H1 (cell line): ENCODE measurements at regions not wholly inside any gene's neighbourhood (a gene's known extent, or its start where the extent isn't known, plus 50 kb on each side); places are given as distances from the start of the nearest gene placed in this dataset.

Experiments
- CTCF ChIA-PET: fragments of 300-600 bp; sonication (Branson Sonifier 250); formaldehyde crosslinking; loops from one replicate; lab custom pipeline; 2021; ENCODE audit not compliant: partially characterized antibody; lab: Charles Lee
- POLR2A ChIA-PET: fragments of 300-600 bp; sonication (Branson Sonifier 250); formaldehyde crosslinking; loops from one replicate; lab custom pipeline; 2021; ENCODE audit warnings: inconsistent platforms; ENCODE audit not compliant: partially characterized antibody; lab: Charles Lee
- DNase-seq, 2 experiments: peaks; one replicate each; pipeline versions ENCODE4 v3.0.0 to v3.0.0-alpha.2; 2010 to 2022; ENCODE audit warnings: low spot score in 2 of 2, low read depth in 1 of 2, mixed read lengths in 1 of 2
- FAIRE-seq: peaks from 2 replicates; lab custom pipeline; 2011; peaks lifted over from hg19 to GRCh38; lab: Jason Lieb, UNC
- H2AFZ ChIP-seq: 2 replicates; pipeline ENCODE4 v1.8.1; 2012; ENCODE audit warnings: low read length, inconsistent platforms
- H2AK5ac ChIP-seq: 2 replicates; pipeline ENCODE4 v1.6.1; 2013; ENCODE audit warnings: low read depth, low read length
- H2BK120ac ChIP-seq: replicated peaks from 2 replicates; pipeline ENCODE3; 2013; ENCODE audit warnings: low read depth, low read length, inconsistent platforms
- H2BK12ac ChIP-seq: 2 replicates; pipeline ENCODE4 v1.6.1; 2013; ENCODE audit warnings: low read depth, low read length
- H2BK15ac ChIP-seq: 2 replicates; pipeline ENCODE4 v1.6.1; 2013; ENCODE audit warnings: low read length
- H2BK20ac ChIP-seq: 2 replicates; pipeline ENCODE4 v1.6.1; 2013; ENCODE audit warnings: low read length
- H2BK5ac ChIP-seq: 2 replicates; pipeline ENCODE4 v1.6.1; 2013; ENCODE audit warnings: low read depth, low read length
- H3K14ac ChIP-seq: 2 replicates; pipeline ENCODE4 v1.6.1; 2013; ENCODE audit warnings: inconsistent platforms; ENCODE audit not compliant: insufficient read length
- H3K18ac ChIP-seq: 2 replicates; pipeline ENCODE4 v1.6.1; 2013; ENCODE audit warnings: low read length; ENCODE audit errors: extremely low read depth
- H3K23ac ChIP-seq: 2 replicates; pipeline ENCODE4 v1.6.1; 2013; ENCODE audit warnings: inconsistent platforms; ENCODE audit not compliant: insufficient read length
- H3K23me2 ChIP-seq: 2 replicates; pipeline ENCODE4 v1.6.1; 2013; ENCODE audit warnings: low read depth, low read length
- H3K27ac ChIP-seq: 2 replicates; pipeline ENCODE4 v1.6.1; 2011; ENCODE audit warnings: low read depth, low read length, inconsistent platforms
- H3K27me3 ChIP-seq, 4 experiments: replicated peaks in 1 of 4; 1 replicate in 1 of 4; 2 replicates in 3 of 4; pipeline versions ENCODE4 v1.6.1 to v1.8.1; 2011 to 2013; ENCODE audit warnings: low read length in 3 of 4, mild to moderate bottlenecking in 3 of 4, inconsistent platforms in 2 of 4, mixed read lengths in 2 of 4, moderate library complexity in 1 of 4; ENCODE audit not compliant: control insufficient read depth in 3 of 4, insufficient read depth in 3 of 4; ENCODE audit errors: extremely low read depth in 1 of 4
- H3K36me3 ChIP-seq, 4 experiments: 2 replicates each; pipeline versions ENCODE4 v1.6.1 to v1.8.1; 2011 to 2013; ENCODE audit warnings: mild to moderate bottlenecking in 4 of 4, low read length in 3 of 4, moderate library complexity in 2 of 4, control low read depth in 1 of 4, inconsistent platforms in 1 of 4; ENCODE audit not compliant: insufficient read depth in 4 of 4, control insufficient read depth in 2 of 4
- H3K4ac ChIP-seq: replicated peaks from 2 replicates; pipeline ENCODE3; 2013; ENCODE audit warnings: low read length, low read depth, mixed read lengths, inconsistent platforms; ENCODE audit not compliant: insufficient read length
- H3K4me1 ChIP-seq, 4 experiments: replicated peaks in 1 of 4; 1 replicate in 1 of 4; 2 replicates in 3 of 4; pipeline versions ENCODE4 v1.6.1 to v1.8.1; 2011 to 2013; ENCODE audit warnings: low read length in 3 of 4, inconsistent platforms in 2 of 4, mixed read lengths in 1 of 4; ENCODE audit not compliant: insufficient read depth in 4 of 4, control insufficient read depth in 3 of 4
- H3K4me2 ChIP-seq, 2 experiments: 2 replicates each; pipeline versions ENCODE4 v1.6.1 to v1.8.1; 2011 to 2013; ENCODE audit warnings: low read depth in 2 of 2, low read length in 2 of 2, control low read depth in 1 of 2, inconsistent platforms in 1 of 2, mild to moderate bottlenecking in 1 of 2; ENCODE audit not compliant: insufficient read depth in 1 of 2
- H3K4me3 ChIP-seq, 4 experiments: fragments of 200-600, 300-600 bp in 1 of 4; sonication (generic), shearing (Covaris generic), sonication (Bioruptor Twin) in 1 of 4; 2 replicates each; pipeline versions ENCODE4 v1.5.1 to v1.8.1; 2011 to 2016; ENCODE audit warnings: low read length in 4 of 4, low read depth in 3 of 4, control low read depth in 2 of 4, inconsistent platforms in 2 of 4, mild to moderate bottlenecking in 2 of 4, mixed read lengths in 1 of 4, moderate library complexity in 1 of 4; ENCODE audit not compliant: insufficient read depth in 2 of 4; ENCODE audit errors: extremely low read depth in 1 of 4
- H3K56ac ChIP-seq: replicated peaks from 2 replicates; pipeline ENCODE3; 2013; ENCODE audit warnings: low read depth, mild to moderate bottlenecking, mixed read lengths, low read length, inconsistent platforms; ENCODE audit not compliant: insufficient read length
- H3K79me1 ChIP-seq: 2 replicates; pipeline ENCODE4 v1.6.1; 2013; ENCODE audit warnings: low read depth, low read length, control low read depth
- H3K79me2 ChIP-seq, 2 experiments: 2 replicates each; pipeline versions ENCODE4 v1.6.1 to v1.8.1; 2012 to 2013; ENCODE audit warnings: low read length in 2 of 2, mild to moderate bottlenecking in 2 of 2, inconsistent platforms in 1 of 2; ENCODE audit not compliant: insufficient read depth in 2 of 2, control insufficient read depth in 1 of 2
- H3K9ac ChIP-seq, 4 experiments: replicated peaks in 1 of 4; 1 replicate in 1 of 4; 2 replicates in 3 of 4; pipeline versions ENCODE4 v1.6.1 to v1.8.1; 2011 to 2013; ENCODE audit warnings: low read depth in 3 of 4, low read length in 3 of 4, control low read depth in 2 of 4, mild to moderate bottlenecking in 2 of 4, moderate library complexity in 2 of 4, inconsistent platforms in 1 of 4; ENCODE audit errors: extremely low read depth in 1 of 4
- H3K9me3 ChIP-seq, 2 experiments: 2 replicates each; pipeline versions ENCODE4 v1.6.1 to v1.8.1; 2012 to 2013; ENCODE audit warnings: mild to moderate bottlenecking in 2 of 2, moderate library complexity in 2 of 2, control low read depth in 1 of 2, inconsistent platforms in 1 of 2, low read depth in 1 of 2, low read length in 1 of 2, mixed read lengths in 1 of 2; ENCODE audit not compliant: insufficient read depth in 2 of 2
- H4K20me1 ChIP-seq, 2 experiments: replicated peaks in 1 of 2; 2 replicates each; pipeline versions ENCODE3 to v1.8.1; 2011 to 2013; ENCODE audit warnings: inconsistent platforms in 2 of 2, low read length in 2 of 2, mild to moderate bottlenecking in 1 of 2; ENCODE audit not compliant: insufficient read depth in 2 of 2, control insufficient read depth in 1 of 2
- H4K5ac ChIP-seq: 2 replicates; pipeline ENCODE4 v1.6.1; 2013; ENCODE audit warnings: low read length, low read depth, mixed read lengths, inconsistent platforms; ENCODE audit not compliant: insufficient read length
- H4K8ac ChIP-seq: 2 replicates; pipeline ENCODE4 v1.8.0; 2013; ENCODE audit warnings: mild to moderate bottlenecking, moderate library complexity, low read length, inconsistent platforms; ENCODE audit not compliant: insufficient read depth; ENCODE audit errors: extremely low read depth
- H4K91ac ChIP-seq: replicated peaks from 2 replicates; pipeline ENCODE3; 2013; ENCODE audit warnings: low read length, mixed read lengths, inconsistent platforms; ENCODE audit not compliant: insufficient read length
- BCL11A ChIP-seq, 2 experiments: IDR thresholded peaks; one replicate each; pipeline ENCODE4 v1.6.1; 2011; ENCODE audit warnings: low read depth in 2 of 2, low read length in 2 of 2, mild to moderate bottlenecking in 2 of 2
- KDM1A ChIP-seq: fragments of 200-600, 300-600 bp; sonication (generic); IDR thresholded peaks from 2 replicates; pipeline ENCODE4 v1.7.1; 2016; ENCODE audit warnings: mild to moderate bottlenecking, low read length, borderline replicate concordance
- NANOG ChIP-seq: IDR thresholded peaks from 2 replicates; pipeline ENCODE4 v1.6.1; 2011; ENCODE audit warnings: low read length, low read depth, mild to moderate bottlenecking, inconsistent platforms; ENCODE audit not compliant: insufficient read depth, poor library complexity, severe bottlenecking
- SUZ12 ChIP-seq: fragments of 200-600 bp; sonication (generic); IDR thresholded peaks from 2 replicates; pipeline ENCODE4 v1.6.1; 2012; ENCODE audit warnings: mild to moderate bottlenecking, inconsistent platforms, low read length, moderate library complexity, mixed read lengths
- WGBS, 2 experiments: shearing (Covaris generic) in 1 of 2; methylation state at CpG; one replicate each; pipeline versions ENCODE4 v1.1.6 to v1.1.7; 2013 to 2015; ENCODE audit warnings: low lambda C conversion rate in 2 of 2, mixed read lengths in 2 of 2, inconsistent platforms in 1 of 2, low coverage in 1 of 2, missing lambda C conversion rate in 1 of 2; ENCODE audit not compliant: insufficient replicate concordance in 2 of 2, insufficient coverage in 1 of 2, insufficient read length in 1 of 2; ENCODE audit errors: extremely low coverage in 1 of 2, missing lambda C conversion rate in 1 of 2; 5-methylcytosine and 5-hydroxymethylcytosine counted together

GRCh38 chr2:82084679-82085392 is 1780.3 kb upstream of the LRRTM1 start:
- H3K4me3 ChIP-seq = no peak overlapping the region
- no peak overlapping the region for H2BK120ac ChIP-seq
- no peak overlapping the region for H3K4ac ChIP-seq
- H3K79me1 ChIP-seq = no peaks in the 10 kb centered on the region
- no peaks in the 10 kb centered on the region for H3K27me3 ChIP-seq
- H3K36me3 ChIP-seq = no peaks in the 10 kb centered on the region
- H4K91ac ChIP-seq = no peak overlapping the region
- no peak overlapping the region for H4K8ac ChIP-seq
- H2AK5ac ChIP-seq = no peak overlapping the region
- H3K56ac ChIP-seq = no peak overlapping the region
- no peak overlapping the region for H2BK12ac ChIP-seq
- H3K23me2 ChIP-seq = no peaks in the 10 kb centered on the region
- H3K27ac ChIP-seq = no peak overlapping the region
- H3K23ac ChIP-seq = no peak overlapping the region
- H3K79me2 ChIP-seq = no peaks in the 10 kb centered on the region
- H2BK15ac ChIP-seq = no peak overlapping the region
- no peak overlapping the region for H2BK5ac ChIP-seq
- FAIRE-seq (no peak), DNase-seq (no peak)
- H3K4me2 ChIP-seq = no peak overlapping the region
- no peak overlapping the region for H2BK20ac ChIP-seq
- TF ChIP-seq KDM1A = no peak
- no peak for TF ChIP-seq BCL11A (IDR thresholded peaks at IDR 0.05; ENCODE audit: low read depth in 2 of 2, low read length in 2 of 2)
- no peak for TF ChIP-seq NANOG
- no peak for TF ChIP-seq SUZ12
- CTCF ChIA-PET = no interaction called here
- no peaks in the 10 kb centered on the region for H4K20me1 ChIP-seq
- no peak overlapping the region for H3K18ac ChIP-seq
- peaks cover 9 to 14% of the 10 kb centered on the region in 2 experiments for H3K9me3 ChIP-seq
- no peak overlapping the region for H3K14ac ChIP-seq
- H3K4me1 ChIP-seq = no peaks in the 10 kb centered on the region
- WGBS, 2 experiments = 100% methylated on average over 1 of the region's 1 CpG; no CpG with 5 or more reads in 1 of the 2 experiments
- POLR2A ChIA-PET = no interaction called here
- H2AFZ ChIP-seq = no peak overlapping the region
- no peak overlapping the region for H3K9ac ChIP-seq
- no peak overlapping the region for H4K5ac ChIP-seq
